ENCODE measurements at regions not wholly inside any gene's neighbourhood (a gene's known extent, or its start where the extent isn't known, plus 50 kb on each side); places are given as distances from the start of the nearest gene placed in this dataset.

DNA sequence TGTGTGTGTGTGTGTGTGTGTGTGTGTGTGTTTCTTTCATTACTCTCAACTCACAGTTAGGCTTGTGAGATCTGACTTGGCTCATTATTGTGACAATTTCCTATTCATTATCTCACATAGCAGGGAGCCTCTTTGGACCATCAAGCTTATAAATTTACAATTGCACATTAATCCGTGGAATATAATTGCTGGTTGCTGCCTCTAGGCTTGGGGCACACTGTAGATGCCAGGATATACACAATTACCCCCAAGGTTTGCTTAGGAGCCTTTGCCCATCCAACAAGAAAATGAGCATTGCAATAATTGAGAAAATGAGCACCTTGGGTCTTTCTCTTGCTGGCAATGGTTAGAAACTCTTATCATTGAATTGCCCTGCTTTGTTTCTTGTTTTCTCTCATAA, 161.6 kb upstream of the DMRTA1 start:
- DNase-seq, result no peak

DNA sequence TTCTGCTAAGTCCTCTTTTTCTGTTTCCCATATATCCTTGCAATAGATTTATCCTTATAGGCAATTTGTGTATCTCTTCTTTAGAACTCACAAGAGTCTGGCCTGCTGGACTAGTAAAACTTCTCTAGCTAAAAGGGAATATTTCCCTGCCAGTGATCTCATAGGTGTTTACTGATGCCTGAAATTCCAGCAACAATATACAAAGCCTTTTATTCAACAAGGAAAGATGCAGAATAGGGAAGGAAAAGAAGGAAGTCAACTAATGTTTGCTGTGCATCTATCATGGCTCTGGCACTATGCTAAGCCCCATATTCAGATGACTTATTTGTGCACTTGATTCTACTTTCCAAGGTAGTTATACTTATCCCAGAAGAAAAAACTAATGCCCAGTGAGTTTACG, 160.0 kb upstream of the DMRTA1 start:
- no peak for DNase-seq

DNA sequence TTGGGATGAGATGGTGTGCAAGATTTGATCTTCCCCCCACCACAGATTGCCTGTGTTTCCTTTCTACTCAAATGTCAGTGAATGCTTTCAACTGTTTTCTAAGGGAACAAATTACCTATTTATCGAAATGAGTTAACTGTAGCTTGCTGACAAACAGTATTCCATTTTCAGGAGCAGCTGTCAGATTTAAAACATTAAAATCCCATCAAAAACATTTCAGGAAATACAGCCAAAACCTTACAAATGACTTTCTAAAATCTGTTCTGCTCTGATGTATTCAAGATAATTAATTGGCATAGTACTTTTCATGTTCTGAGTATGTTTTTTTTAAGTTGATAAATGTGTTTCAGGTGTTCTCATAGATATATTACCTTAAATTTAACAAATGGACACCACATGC, 158.0 kb upstream of the DMRTA1 start:
- DNase-seq, result no peak

DNA sequence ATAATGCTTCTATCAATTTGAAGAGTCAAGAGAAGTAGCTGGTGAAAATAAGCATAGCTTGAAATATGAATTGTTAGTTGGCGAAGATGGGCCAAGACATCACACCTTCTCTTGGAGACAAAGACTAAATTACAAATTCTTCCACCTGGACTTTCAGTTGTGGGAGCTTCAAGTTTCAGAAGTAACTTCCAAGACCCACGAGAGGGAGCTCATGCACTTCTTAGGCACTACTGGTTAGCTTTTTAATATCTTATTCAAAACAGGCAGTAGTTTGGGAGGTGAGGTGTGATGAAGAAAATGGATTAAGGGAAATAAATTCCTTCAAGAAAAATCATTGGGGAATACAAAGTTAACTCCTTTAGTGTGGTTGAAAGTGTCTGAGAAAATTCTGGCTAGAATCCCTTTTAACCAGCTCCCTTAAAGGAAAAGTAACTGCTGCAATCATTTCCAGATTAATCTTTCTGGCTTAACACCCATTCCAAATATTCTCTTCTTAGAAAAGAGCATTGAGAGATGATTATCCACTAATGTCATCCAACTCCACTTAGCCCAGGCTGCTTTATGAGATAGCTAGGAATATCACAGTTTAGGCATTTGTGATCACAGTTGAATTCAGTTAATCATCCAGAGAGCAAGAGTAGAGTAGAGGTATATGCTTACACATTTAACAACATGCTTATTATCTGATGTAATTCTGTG, 139.5 kb upstream of the DMRTA1 start:
- DNase-seq, result peak in 10 of 56 donors; percentile 0 to 42 (median 4)

DNA sequence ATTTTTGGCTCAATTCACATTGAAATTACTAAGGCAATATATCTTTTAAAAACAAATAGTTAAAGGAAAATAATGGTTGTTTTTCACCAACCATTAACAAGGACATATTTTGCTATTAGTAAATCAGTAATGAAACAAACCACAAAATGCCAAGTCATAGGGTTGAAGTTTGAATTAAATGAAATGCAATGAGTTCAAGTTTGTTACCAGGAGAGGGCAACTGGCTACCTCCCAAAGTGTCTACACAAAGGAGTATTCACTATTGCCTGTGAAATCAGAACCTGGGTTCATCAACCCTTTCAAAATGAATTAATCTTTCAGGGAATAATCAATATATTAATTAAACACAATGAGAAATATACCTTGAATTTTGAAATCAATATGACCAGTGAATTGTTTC, 138.4 kb upstream of the DMRTA1 start:
- DNase-seq, result no peak

DNA sequence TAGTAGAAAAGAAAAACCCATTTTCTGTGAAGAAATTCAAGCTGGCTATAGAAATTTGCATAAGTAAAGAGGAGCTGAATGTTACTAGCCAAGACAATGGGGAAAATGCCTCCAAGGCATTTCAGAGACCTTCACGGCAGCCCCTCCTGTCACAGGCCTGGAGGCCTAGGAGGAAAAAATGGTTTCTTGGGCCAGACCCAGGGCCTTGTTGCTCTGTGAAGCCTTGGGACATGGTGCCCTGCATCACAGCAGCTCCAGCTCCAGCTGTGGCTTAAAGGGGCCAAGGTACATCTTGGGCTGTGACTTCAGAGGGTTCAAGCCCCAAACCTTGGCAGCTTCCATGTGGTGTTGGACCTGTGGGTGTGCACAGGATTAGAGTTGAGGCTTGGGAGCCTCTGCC, 130.0 kb upstream of the DMRTA1 start:
- no peak for DNase-seq

DNA sequence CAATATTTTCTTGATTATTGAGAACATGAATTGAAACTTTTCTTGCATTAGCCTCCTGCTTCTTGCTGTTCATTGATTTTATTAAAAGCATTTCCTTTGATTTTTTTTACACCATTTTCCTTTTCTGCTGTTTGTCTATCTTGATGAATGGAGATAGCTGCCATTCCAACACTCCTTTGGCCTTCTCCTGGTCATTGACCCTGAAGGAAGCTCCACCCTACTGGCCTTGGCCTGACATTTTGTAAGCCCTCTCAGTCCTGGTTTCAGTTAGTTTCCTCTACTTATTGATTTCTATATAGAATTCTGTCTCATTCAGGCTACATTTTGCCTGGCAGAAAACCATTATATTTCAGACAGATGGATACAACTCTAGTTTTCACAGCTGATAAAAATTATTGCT, 115.1 kb upstream of the DMRTA1 start:
- no peak for DNase-seq

DNA sequence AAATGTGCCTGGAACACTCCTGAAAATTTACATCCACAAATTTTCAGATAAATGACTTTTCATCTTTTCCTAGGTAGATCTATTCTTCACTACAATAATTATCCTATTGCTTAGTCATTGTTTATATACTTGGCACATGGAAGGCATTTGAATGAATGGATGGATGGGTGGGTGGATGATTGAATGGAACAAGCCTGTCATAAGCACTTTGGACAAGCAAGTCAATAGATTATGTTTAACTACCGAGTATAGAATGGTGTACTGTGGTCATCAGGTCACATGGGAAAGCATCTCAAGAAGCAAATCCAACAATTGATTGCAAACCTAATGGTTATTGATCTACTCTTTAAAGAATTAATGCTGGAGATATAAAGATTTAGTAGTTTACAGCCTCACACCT, 114.4 kb upstream of the DMRTA1 start:
- no peak for DNase-seq

DNA sequence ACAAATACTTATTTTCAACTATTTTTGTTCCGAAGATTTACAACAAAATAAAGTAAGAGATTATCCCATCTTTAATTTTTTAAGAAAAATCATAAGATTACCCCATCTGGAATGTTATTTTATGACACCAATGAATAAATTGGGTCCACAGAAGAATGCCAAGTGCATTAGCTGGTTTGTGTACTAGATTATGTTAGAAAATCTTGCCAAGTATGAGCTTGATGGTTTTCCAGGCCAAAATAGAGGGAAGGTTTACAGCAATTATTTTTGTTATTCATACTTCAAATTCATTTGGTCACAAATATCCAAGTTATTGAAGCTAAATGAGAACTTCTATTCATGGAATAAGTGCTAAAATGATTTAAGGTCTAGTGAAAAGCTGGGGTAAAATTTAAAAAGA, 109.4 kb upstream of the DMRTA1 start:
- DNase-seq, result no peak

DNA sequence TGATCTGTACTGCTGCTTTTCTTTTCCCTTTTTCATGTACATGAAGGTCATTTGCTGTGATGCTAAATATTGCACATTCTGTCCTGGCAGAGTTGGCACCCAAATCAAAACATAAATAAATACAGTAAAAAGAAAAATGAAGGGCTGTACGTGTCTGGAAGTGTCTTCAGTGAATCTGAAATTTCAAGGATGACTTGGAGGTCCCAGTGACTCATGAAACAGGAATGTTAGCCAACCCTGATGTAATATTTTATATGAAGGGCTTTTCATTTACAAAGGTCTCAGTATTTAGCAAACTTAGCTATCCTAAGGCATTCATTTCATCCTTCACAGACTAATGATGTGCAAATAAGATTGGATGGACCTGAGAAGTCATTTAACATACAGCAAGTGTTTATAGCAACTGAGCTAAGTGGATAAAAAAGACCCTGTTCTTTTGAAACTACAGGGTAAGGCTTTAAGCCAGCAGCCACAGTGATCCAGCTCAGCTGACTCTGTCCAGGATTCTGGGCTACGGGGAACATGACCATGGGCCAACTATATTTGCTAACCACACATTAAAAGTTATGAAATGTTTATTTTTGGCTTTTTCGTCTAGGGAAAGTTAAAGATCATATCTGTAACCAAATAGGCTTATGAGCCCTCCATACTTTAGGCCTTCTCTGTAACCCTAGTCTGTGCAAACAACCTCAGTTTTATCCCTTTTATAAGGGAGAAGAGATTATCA, 104.0 kb upstream of the DMRTA1 start:
- DNase-seq, result no peak

DNA sequence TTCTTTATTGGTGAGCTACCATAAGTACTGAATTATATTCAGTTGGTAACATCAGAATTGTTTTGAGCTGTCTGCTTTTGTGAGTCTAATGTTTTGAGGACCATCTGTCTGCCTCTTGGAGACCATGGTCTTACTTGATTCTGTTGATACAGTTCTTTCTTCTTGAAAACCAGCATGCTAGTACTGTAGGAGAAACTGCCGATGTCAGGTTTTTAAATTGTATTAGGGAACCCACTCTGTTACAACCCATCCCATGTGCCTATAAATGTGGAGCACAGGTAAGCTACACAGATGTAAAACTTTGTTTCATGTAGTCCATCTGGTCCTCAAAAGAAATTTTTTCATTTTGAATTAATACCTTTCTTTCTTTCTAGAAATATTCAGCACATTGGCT, 103.4 kb upstream of the DMRTA1 start:
- no peak for DNase-seq

DNA sequence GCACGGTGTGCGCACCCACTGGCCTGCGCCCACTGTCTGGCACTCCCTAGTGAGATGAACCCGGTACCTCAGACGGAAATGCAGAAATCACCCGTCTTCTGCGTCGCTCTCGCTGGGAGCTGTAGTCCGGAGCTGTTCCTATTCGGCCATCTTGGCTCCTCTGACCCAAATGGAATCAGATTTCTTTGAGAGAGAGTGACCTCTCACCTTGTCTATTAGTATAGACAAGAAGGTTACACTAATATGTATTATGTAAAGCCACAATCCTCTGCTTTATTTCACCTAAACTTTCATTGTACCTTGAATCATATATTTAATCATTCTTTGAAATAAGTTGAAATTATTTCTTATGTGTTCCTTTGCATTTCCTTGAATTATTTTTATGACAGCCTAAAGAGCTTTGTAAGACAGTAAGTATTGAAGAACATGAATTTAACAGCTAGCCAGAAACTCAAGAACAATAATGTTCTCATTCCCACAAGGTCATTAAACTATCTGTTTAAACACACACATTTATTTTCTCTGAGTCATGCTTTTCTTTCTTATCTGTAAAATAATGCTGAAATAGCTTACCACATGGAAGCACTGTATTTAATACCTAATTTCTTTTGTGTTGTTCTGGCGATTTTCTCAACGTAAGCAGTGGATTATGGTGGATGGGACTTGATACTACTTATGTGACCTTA, 91.8 kb upstream of the DMRTA1 start:
- DNase-seq, result no peak

DNA sequence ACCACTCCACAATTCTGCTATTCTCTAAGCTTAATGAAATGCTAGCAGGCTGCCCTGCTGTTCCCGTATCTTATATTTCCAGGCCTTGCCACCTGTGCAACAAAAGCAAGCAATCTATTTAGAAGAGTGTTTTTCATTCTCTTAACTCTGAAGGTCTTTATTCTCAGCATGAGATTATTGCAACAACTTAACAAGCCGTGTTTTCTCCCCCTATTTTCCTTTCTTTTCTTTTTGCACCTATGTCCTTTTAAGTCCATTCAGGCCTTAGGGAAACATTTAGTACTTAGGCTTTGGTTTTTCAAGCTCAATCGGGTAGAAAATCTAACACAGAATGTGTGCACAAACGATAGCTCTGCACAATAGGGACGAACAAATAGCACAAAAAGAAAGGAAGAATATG, 89.6 kb upstream of the DMRTA1 start:
- no peak for DNase-seq

DNA sequence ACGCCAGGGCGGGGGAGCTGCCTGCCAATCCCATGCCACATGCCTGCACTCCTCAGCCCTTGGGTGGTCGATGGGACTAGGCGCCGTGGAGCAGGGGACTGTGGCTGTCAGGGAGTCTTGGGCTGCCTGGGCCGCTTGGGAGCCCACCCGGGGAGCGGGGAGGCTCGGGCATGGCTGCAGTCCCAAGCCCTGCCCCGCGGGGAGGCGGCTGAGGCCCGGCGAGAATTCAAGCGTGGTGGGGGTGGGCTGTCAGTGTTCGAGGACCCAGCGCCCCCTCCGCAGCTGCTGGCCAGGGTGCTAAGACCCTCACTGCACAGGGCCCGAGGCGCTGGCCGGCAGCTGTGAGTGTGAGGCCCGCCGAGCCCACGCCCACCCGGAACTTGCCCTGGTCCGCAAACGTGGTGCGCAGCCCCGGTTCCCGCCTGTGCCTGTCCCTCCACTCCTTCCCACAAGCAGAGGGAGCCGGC, 83.2 kb upstream of the DMRTA1 start:
- DNase-seq, result no peak

DNA sequence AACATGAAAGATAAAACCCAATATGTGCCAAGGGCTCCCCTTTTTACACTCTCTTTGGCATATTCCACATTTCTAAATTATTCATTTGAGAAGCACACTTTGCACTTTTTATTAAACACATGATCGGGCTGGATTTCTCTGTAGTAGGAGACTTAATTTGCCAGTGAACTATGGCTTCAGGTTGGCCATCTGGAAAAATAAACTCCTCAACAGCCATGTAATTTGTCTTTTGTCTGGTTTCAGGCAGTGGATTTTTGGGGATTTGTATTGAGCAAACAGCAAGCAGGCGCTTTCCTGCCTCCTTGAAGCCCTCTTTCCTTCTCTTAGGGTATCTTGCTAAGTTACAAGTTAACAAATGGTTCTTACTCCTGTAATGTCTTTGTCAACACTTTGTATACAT, 73.0 kb upstream of the DMRTA1 start:
- no peak for DNase-seq

DNA sequence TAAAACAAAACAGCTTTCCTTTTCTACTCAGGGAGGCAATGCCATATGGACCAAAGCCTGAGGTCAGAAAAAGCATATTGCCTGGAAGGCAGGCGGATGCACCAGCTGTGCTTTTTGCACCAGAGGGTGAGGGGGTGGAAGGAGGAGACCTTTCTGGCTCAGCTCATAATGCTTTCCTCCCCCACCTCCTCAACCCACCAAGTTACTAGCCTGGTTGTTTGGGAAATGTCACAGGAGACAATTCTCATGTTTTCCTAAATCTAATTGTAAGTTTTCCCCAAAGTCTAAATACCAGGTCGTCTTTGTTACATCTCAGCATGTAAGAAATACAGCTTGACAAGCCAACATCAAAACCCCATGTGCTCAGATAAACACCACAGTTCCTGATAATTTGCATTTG, 72.6 kb upstream of the DMRTA1 start:
- no peak for DNase-seq

DNA sequence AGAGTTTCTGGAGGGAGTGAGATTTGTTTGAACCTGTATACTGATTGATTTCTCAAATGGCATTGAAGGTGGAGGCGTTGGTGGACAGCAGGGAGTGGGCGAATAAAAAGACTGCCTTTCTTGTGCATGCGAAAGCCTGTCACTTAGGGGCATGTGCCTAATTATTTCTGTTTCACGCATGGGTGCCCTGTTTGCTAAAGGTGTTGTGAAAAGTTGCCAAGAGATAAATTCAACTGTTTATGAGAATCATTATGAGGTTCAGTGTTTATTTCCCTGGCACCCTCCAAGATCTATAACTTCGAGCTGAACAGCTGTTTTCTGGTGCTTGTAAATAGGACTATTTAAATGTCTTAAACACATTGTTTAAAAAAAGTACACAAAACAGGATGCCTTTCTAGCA, 67.4 kb upstream of the DMRTA1 start:
- DNase-seq, result no peak

DNA sequence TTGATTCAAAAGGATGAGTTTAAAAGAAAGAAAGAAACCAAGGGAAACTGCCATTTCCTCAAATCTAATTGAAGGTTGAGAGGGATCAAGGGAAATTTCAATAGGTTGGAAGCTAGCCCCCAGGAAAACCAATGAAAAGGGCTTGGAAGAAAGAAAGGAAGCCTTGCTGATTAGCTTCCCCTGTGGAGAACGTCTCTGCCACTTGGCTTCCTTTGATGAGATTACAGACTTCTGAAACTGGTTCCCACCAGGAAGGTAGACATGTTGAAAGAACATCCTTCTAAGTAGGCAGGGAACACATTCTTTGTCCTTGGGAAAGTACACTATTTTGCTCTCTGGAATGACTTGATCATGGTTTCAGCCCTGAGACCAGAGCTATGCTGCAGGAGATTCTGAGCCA, 65.5 kb upstream of the DMRTA1 start:
- DNase-seq, result no peak

DNA sequence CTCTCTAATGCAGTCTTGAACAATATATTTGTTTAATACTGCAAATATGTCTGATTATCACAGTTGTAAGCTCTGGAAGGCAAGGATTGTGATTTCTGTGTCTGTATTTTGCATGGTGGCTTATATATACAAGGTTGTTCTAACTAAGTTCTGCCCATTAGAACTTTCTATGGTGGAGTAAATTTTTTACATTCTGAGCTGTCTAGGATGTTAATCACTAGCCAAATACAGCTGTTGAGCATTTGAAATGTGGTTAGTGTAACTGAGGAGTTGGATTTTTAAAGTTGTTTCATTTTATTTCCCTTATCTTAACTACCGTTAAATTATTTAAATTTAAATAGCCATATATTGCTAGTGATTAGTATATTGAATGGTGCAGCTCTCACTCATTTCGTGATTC, 64.3 kb upstream of the DMRTA1 start:
- no peak for DNase-seq

DNA sequence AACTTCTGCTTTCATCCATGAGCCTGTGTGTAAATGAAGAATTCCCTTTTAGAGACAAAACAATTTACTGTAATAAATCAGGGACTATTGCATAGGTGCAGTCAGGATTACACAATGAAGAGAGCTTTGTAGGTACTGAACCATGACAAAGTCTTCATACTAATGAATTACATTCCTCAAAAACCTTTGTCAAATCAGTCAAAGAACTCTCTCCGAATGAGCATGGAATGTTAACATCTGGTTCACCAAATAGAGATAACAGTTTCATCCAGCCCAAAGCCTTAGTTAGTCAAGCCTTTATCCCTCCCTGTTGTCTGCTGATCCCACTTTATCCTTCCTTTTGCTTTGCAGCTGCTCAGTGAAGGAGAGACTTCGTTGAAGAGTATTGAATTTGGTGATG, 62.9 kb upstream of the DMRTA1 start:
- DNase-seq, result no peak

DNA sequence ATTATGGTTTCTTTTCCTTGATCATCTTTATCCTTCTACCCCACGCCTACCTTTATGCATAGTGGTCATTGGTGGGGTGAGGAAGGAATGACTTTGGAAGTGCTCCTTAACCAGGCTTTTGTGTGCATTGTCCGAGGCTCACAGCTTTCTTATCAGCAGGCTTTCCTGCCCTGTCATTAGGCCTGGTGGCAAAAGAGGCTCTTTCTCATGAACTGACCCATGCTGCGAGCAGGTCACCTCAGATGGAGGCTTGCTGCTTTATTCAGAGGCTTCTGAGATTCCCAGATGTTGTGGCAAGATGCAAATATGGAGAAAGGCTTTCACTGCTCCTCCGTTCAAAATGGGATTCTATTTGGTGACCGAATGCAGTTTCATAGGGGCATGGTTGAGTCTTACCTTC, 57.4 kb upstream of the DMRTA1 start:
- DNase-seq, result no peak

DNA sequence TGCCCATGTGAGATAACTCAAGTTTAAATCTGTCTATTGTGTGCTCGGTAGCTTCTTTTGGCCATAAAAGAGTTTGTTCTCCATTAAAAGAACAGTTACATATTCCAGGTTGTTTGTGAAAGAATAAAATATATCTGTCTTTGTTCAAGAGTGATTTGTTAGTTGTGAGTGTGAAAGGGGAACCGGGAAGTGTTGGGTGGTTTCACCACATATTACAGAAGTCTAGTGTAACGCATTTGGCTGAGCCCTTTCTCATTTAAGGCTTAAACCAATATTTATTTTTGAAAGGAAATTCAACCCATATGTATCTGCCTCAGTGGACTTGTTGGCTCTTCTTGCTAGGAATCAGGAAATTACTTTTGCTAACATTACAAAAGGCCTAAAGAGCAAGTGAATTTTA, 54.1 kb upstream of the DMRTA1 start:
- no peak for DNase-seq

DNA sequence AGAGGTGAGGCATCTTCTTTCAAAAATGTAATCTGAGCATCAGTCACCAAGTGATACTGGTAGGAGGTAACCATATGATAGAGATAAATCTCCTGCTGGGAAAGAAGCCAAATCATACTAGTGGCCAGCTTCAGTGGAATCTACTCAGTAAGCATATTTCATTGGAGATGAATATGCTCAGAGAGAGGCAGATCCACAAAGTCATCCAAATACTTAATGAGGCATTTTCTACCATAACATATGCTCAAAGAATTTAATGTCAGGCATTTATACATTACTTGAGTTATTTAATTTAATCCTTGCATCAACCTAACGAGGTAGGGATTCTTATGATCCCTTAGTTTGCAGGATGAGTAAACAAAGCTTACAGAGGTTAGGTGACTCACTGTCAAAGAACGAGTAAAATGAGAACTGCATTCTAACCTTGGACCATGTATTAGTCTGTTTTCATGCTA, 50.9 kb upstream of the DMRTA1 start:
- DNase-seq, result no peak
